HL-60 (cell line): ENCODE measurements at regions not wholly inside any gene's neighbourhood (a gene's known extent, or its start where the extent isn't known, plus 50 kb on each side); places are given as distances from the start of the nearest gene placed in this dataset.

Source experiments
- CTCF ChIP-seq: IDR thresholded peaks from one replicate; pipeline ENCODE4 v1.5.1; 2011; ENCODE audit warnings: low read length, control low read depth, inconsistent platforms; ENCODE audit not compliant: insufficient read depth
- GABPA ChIP-seq: IDR thresholded peaks from 2 replicates; pipeline ENCODE4 v1.6.1; 2012; ENCODE audit warnings: low read depth
- POLR2AphosphoS5 ChIP-seq: IDR thresholded peaks from 2 replicates; pipeline ENCODE4 v1.6.1; 2012; ENCODE audit warnings: low read depth
- SPI1 ChIP-seq: IDR thresholded peaks from 2 replicates; pipeline ENCODE4 v1.6.1; 2012; ENCODE audit warnings: low read depth, mild to moderate bottlenecking, borderline replicate concordance
- TF ChIP-seq, protein P1 (sequence below): IDR thresholded peaks from 2 replicates; pipeline ENCODE4 v1.6.1; 2012; ENCODE audit warnings: low read depth; ENCODE audit not compliant: insufficient replicate concordance

- TF ChIP-seq CTCF (no peak), POLR2AphosphoS5 (no peak), SPI1 (no peak), GABPA (no peak)
- TF ChIP-seq, protein P1, sequence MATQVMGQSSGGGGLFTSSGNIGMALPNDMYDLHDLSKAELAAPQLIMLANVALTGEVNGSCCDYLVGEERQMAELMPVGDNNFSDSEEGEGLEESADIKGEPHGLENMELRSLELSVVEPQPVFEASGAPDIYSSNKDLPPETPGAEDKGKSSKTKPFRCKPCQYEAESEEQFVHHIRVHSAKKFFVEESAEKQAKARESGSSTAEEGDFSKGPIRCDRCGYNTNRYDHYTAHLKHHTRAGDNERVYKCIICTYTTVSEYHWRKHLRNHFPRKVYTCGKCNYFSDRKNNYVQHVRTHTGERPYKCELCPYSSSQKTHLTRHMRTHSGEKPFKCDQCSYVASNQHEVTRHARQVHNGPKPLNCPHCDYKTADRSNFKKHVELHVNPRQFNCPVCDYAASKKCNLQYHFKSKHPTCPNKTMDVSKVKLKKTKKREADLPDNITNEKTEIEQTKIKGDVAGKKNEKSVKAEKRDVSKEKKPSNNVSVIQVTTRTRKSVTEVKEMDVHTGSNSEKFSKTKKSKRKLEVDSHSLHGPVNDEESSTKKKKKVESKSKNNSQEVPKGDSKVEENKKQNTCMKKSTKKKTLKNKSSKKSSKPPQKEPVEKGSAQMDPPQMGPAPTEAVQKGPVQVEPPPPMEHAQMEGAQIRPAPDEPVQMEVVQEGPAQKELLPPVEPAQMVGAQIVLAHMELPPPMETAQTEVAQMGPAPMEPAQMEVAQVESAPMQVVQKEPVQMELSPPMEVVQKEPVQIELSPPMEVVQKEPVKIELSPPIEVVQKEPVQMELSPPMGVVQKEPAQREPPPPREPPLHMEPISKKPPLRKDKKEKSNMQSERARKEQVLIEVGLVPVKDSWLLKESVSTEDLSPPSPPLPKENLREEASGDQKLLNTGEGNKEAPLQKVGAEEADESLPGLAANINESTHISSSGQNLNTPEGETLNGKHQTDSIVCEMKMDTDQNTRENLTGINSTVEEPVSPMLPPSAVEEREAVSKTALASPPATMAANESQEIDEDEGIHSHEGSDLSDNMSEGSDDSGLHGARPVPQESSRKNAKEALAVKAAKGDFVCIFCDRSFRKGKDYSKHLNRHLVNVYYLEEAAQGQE = no peak
Observed at GRCh38 chr7:138289864-138290263, 170.2 kb upstream of the TRIM24 start.
